ENCODE measurements at regions not wholly inside any gene's neighbourhood (a gene's known extent, or its start where the extent isn't known, plus 50 kb on each side); places are given as distances from the start of the nearest gene placed in this dataset.

GRCh38 chr11:92477686-92478085, 253.1 kb downstream of the FAT3 start:
- H3K4me3 ChIP-seq (ENCODE audit: insufficient read depth, low read depth, low read length), result no peak overlapping the region
- no peak for DNase-seq
- no peaks in the 10 kb centered on the region for H3K27me3 ChIP-seq (ENCODE audit: control insufficient read depth, insufficient read depth, low read length)
- no peaks in the 10 kb centered on the region for H3K36me3 ChIP-seq (replicated peaks; ENCODE audit: control insufficient read depth, insufficient read depth, low read length)

GRCh38 chr11:92480499-92480898, 255.9 kb downstream of the FAT3 start:
- Histone ChIP-seq H3K4me3 (ENCODE audit: insufficient read depth, low read depth, low read length) (no peak overlapping the region), H3K27me3 (ENCODE audit: control insufficient read depth, insufficient read depth, low read length) (no peaks in the 10 kb centered on the region), H3K36me3 (replicated peaks; ENCODE audit: control insufficient read depth, insufficient read depth, low read length) (no peaks in the 10 kb centered on the region)
- no peak for DNase-seq

DNA sequence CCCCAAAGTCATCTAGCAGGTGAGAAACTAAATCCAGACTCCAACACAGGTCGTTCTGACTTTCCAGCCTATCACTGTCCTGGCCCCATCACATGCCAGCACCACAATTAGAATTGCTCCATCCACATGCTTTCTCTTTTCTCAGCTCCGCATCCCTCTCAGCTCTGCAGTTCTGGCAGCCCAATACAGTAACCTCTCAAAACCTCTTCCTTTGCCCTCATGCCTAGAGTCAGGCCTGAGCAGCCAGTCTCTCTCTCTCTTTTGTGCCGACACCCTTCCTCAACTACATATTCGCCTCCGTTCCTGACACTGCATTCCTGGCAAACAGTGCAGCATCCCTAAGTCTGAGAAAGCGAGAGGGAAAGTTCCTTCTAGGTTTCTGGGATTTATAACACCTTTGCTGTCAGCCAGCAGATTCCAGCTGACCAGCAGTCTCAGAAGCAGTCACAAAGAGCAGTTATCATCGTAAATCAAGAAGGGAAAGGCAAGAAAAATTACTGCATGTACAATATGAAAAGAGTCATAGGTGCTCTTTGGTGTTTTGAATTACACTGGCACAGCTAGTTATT, 258.0 kb downstream of the FAT3 start:
- H3K27me3 ChIP-seq (ENCODE audit: control insufficient read depth, insufficient read depth, low read length), result no peaks in the 10 kb centered on the region
- DNase-seq, result peak; percentile 13
- H3K36me3 ChIP-seq (replicated peaks; ENCODE audit: control insufficient read depth, insufficient read depth, low read length), result no peaks in the 10 kb centered on the region
- H3K4me3 ChIP-seq (ENCODE audit: insufficient read depth, low read depth, low read length), result no peak overlapping the region

- DNase-seq, result no peak
These were observed 260.0 kb downstream of the FAT3 start for GRCh38 chr11:92484570-92484969.

GRCh38 chr11:92489826-92490399, 265.3 kb downstream of the FAT3 start:
- no peak overlapping the region for H3K4me3 ChIP-seq (ENCODE audit: insufficient read depth, low read depth, low read length)
- no peaks in the 10 kb centered on the region for H3K27me3 ChIP-seq (ENCODE audit: control insufficient read depth, insufficient read depth, low read length)
- H3K36me3 ChIP-seq (replicated peaks; ENCODE audit: control insufficient read depth, insufficient read depth, low read length), result no peaks in the 10 kb centered on the region
- no peak for DNase-seq

More at GRCh38 chr11:92484570-92484969, 260.0 kb downstream of the FAT3 start:
- Histone ChIP-seq H3K27me3 (ENCODE audit: control insufficient read depth, insufficient read depth, low read length) (no peaks in the 10 kb centered on the region), H3K4me3 (ENCODE audit: insufficient read depth, low read depth, low read length) (no peak overlapping the region), H3K36me3 (replicated peaks; ENCODE audit: control insufficient read depth, insufficient read depth, low read length) (no peaks in the 10 kb centered on the region)

GRCh38 chr11:92492372-92492771, 267.8 kb downstream of the FAT3 start:
- DNase-seq, result no peak
- Histone ChIP-seq H3K36me3 (replicated peaks; ENCODE audit: control insufficient read depth, insufficient read depth, low read length) (no peaks in the 10 kb centered on the region), H3K27me3 (ENCODE audit: control insufficient read depth, insufficient read depth, low read length) (no peaks in the 10 kb centered on the region), H3K4me3 (ENCODE audit: insufficient read depth, low read depth, low read length) (no peak overlapping the region)

GRCh38 chr11:92495107-92495793, 270.6 kb downstream of the FAT3 start:
- Histone ChIP-seq H3K36me3 (replicated peaks; ENCODE audit: control insufficient read depth, insufficient read depth, low read length) (no peaks in the 10 kb centered on the region), H3K4me3 (ENCODE audit: insufficient read depth, low read depth, low read length) (no peak overlapping the region), H3K27me3 (ENCODE audit: control insufficient read depth, insufficient read depth, low read length) (no peaks in the 10 kb centered on the region)
- DNase-seq, result no peak

DNA sequence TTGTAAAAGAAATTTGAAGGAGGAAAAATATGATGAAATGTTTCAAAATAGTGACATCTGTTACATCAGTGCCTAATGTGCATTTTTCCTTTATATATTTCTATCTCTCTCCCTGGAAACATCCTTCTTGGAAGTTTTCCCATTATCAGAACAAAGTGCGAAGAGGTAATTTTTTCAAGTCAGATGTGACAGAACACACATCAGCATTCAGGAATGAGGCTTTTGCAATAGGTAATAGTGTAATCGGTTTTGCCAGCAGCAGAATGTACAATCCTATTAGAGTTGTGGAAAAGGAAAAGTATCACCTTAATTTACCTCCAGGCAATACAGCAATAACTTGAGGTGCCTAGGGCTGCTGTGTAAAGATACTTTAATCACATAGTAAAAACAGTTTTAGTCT, 275.8 kb downstream of the FAT3 start:
- Histone ChIP-seq H3K4me3 (ENCODE audit: insufficient read depth, low read depth, low read length) (no peak overlapping the region), H3K36me3 (replicated peaks; ENCODE audit: control insufficient read depth, insufficient read depth, low read length) (no peaks in the 10 kb centered on the region), H3K27me3 (ENCODE audit: control insufficient read depth, insufficient read depth, low read length) (no peaks in the 10 kb centered on the region)
- no peak for DNase-seq

GRCh38 chr11:92501066-92501739, 276.6 kb downstream of the FAT3 start:
- Histone ChIP-seq H3K4me3 (ENCODE audit: insufficient read depth, low read depth, low read length) (no peak overlapping the region), H3K36me3 (replicated peaks; ENCODE audit: control insufficient read depth, insufficient read depth, low read length) (no peaks in the 10 kb centered on the region), H3K27me3 (ENCODE audit: control insufficient read depth, insufficient read depth, low read length) (no peaks in the 10 kb centered on the region)
- no peak for DNase-seq

- DNase-seq, result no peak
- Histone ChIP-seq H3K27me3 (ENCODE audit: control insufficient read depth, insufficient read depth, low read length) (no peaks in the 10 kb centered on the region), H3K36me3 (replicated peaks; ENCODE audit: control insufficient read depth, insufficient read depth, low read length) (no peaks in the 10 kb centered on the region), H3K4me3 (ENCODE audit: insufficient read depth, low read depth, low read length) (no peak overlapping the region)
These were observed 279.4 kb downstream of the FAT3 start for GRCh38 chr11:92504004-92504403.

DNA sequence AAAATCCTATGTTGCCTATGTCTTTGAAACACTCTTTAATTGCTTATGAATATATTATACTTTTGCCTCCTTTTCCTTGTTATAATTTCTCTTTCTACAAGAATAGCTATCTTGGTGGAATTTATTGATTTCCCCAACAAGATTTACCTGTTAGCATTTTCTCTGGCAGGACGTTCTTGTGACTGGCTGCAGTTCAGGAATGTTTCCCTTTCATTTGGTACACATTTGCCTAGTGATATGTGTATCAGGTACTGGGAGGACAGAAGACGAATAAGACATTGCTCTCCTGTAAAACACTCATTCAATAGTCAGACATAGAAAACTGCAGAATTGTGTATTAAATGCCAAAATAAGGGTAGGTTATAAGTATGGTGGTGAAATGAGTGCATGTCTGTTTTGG, 279.9 kb downstream of the FAT3 start:
- Histone ChIP-seq H3K27me3 (ENCODE audit: control insufficient read depth, insufficient read depth, low read length) (no peaks in the 10 kb centered on the region), H3K36me3 (replicated peaks; ENCODE audit: control insufficient read depth, insufficient read depth, low read length) (no peaks in the 10 kb centered on the region), H3K4me3 (ENCODE audit: insufficient read depth, low read depth, low read length) (no peak overlapping the region)
- DNase-seq, result no peak

GRCh38 chr11:92505689-92506088, 281.1 kb downstream of the FAT3 start:
- Histone ChIP-seq H3K36me3 (replicated peaks; ENCODE audit: control insufficient read depth, insufficient read depth, low read length) (no peaks in the 10 kb centered on the region), H3K27me3 (ENCODE audit: control insufficient read depth, insufficient read depth, low read length) (no peaks in the 10 kb centered on the region), H3K4me3 (ENCODE audit: insufficient read depth, low read depth, low read length) (no peak overlapping the region)
- DNase-seq, result no peak

- DNase-seq, result no peak
- Histone ChIP-seq H3K36me3 (replicated peaks; ENCODE audit: control insufficient read depth, insufficient read depth, low read length) (no peaks in the 10 kb centered on the region), H3K27me3 (ENCODE audit: control insufficient read depth, insufficient read depth, low read length) (no peaks in the 10 kb centered on the region), H3K4me3 (ENCODE audit: insufficient read depth, low read depth, low read length) (no peak overlapping the region)
These were observed 282.3 kb downstream of the FAT3 start for GRCh38 chr11:92506809-92507336.

GRCh38 chr11:92510591-92510990, 286.0 kb downstream of the FAT3 start:
- no peaks in the 10 kb centered on the region for H3K27me3 ChIP-seq (ENCODE audit: control insufficient read depth, insufficient read depth, low read length)
- no peaks in the 10 kb centered on the region for H3K36me3 ChIP-seq (replicated peaks; ENCODE audit: control insufficient read depth, insufficient read depth, low read length)
- no peak for DNase-seq
- H3K4me3 ChIP-seq (ENCODE audit: insufficient read depth, low read depth, low read length), result no peak overlapping the region

All from H7 (cell line).